Stimulated activated CD8-positive, alpha-beta memory T cell treated with anti-CD3 and anti-CD28 coated beads, Interleukin-7, amount 100 ng/mL, for 4 hours (primary cell): ENCODE measurements at regions not wholly inside any gene's neighbourhood (a gene's known extent, or its start where the extent isn't known, plus 50 kb on each side); places are given as distances from the start of the nearest gene placed in this dataset.
"Not testable (repeated sequence)": the region's sequence is repeated elsewhere in the genome, so short reads cannot be mapped to it uniquely, and the experiment has no call there.

Experiments used
- DNase-seq, 2 donors: peaks; one replicate each; pipeline ENCODE4 v3.0.0-alpha.2; 2020; ENCODE audit warnings: low read depth in 2 of 2

DNA sequence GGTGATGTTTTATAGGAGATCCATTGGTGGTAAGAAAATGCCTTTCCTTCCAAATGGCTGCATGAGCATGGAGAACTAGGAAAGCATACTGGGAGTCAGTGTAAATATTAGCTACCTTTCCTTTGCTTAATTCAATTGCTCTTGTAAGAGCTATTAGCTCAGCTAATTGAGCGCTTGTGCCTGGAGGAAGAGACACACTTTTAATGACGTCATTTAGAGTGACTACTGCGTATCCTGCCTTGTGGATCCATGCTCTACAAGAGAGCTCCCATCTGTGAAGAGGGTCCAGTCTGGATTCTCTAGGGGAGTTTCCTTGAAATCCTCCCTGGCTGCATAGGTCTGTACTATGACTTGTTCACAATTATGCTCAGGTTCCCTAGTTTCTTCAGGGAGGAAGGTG, 63.8 kb upstream of the ARRDC3 start:
- not testable (repeated sequence) for DNase-seq

DNA sequence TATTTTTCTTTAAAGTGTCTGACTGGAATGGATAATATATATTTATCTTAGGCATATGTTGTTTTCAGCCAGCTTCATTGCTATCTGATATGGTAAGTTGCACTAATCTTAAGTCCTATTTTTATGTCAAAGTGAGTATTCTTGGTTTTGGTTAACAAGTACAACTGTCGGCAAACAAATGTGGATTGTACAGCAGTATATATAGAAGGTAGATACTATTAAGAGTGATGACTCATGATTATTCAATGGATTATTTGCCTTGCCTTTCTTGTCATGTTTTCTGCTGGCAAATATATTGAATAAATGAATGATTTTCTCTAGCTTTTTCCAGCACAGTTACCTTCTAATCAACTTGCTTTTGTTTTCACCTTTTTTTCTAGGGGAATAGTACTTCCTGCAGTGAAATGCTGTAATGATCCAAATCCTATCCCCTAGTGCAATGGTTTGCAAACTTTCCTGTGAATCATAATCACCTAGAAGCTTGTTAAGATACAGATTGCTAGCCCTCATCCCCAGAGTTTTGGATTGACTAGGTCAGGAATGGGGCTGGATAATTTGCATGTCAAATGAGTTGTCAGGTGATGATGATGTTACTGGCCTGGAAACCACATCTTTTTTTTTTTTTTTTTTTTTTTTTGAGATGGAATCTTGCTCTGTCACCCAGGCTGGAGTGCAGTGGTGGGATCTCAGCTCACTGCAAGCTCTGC, 60.8 kb upstream of the ARRDC3 start:
- no peak for DNase-seq

DNA sequence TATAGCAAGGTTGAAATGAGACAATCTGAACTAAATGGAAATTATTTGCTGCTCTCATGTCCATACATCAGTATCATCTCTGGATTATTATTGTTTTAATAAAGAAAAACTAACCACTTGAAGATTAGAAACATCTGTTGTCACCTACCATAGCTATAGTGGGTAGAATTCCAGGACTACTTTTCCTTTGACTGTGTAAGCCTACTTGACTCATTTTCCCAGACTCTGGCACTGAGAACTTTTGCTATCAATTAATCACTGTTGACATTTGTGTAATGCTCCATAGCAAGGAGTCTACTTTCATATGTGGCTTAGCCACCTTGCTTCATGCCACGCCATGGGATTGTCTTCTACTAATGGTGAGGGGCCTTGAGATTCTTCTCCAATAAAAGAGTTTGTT, 59.9 kb upstream of the ARRDC3 start:
- DNase-seq: no peak

DNA sequence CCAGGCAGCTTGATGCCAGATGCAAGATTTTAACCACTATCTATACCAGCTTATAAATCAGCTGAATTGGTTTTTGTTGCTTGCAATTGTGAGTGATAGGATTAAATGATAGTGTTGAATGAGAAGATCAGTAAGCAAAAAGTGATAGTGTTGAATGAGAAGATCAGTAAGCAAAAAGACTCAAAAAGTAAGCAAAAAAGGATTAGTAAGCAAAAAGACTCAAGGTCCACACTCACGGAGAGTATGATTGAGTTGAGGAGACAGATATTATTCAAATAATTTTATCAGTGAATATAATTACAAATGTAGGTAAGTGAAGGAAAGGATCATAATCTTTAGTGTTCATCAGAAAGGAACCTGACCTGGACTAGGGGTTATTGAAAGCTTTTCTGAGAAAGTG, 58.0 kb upstream of the ARRDC3 start:
- no peak for DNase-seq

DNA sequence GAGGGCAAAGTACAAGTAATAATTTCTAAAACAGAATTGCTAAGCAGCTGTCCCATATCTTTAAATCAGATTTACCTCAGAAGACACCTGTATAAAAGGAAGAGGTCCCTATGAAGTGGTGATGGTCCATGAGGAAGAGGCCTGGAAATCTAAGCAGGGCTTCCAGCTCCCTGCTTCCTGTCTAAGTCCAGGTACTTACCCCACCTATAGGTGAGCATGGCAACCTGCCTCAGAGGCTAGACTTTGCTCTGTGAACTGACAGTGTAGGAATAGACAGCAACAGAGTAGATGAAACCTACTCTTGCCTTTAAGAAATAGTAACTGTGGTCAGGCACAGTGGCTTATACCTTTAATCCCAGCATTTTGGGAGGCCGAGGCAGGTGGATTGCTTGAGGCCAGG, 55.8 kb upstream of the ARRDC3 start:
- no peak for DNase-seq

DNA sequence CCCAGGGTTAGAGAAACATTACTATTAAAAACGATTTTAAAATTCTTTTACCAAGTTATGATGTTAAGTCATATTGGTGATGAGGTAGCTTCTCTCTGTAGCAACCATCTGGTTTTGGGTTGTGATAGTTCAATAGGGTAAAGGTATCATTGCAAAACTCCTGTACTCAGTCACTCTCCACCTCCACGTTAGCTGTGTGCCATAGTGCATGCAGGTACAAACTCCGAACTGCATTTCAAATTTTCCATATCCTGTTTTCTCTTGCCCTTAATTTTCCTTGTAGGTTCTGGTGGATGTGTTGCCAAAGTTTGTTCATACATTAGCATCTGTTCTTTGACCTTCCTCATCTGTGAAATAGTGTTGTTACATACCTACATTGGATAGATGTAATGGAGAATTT, 53.1 kb upstream of the ARRDC3 start:
- DNase-seq: no peak

DNA sequence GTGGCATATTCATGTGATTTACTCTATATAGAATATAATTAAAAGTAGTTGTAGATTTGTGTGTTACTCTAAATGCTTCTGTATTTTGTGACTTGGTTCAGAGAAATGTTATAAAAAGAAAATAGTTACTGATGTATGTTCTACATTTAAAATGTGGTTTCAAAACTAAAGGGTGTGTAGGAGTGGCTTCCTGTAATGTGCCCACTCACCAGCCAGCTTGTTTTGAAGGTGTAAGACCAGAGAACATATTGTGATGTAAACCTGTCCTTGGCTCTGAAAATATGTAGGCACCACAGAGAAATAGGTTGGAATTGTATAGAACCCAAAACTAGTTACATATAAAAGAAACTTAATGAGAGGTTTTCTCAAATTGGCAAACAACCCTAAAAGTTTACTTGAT, 51.2 kb upstream of the ARRDC3 start:
- DNase-seq: peak; percentile 16 to 17

DNA sequence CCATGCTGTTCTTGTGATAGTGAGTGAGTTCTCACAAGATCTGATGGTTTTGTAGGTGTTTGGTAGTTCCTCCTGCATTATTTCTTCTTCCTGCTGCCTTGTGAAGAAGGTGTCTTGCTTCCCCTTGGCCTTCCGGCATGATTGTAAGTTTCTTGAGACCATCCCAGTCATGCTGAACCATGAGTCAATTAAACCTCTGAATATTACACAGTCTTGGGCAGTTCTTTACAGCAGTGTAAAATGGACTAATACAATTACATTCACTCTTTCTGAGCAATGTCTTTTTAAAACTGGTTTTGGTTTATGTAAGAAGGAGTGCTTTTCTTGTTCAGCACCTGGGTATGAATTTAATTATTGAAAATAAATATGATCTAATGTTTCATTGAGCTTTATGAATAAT, 50.7 kb upstream of the ARRDC3 start:
- no peak for DNase-seq
